ENCODE measurements at regions not wholly inside any gene's neighbourhood (a gene's known extent, or its start where the extent isn't known, plus 50 kb on each side); places are given as distances from the start of the nearest gene placed in this dataset.

- DNase-seq = no peak
Observed at GRCh38 chr1:165073185-165074007, 283.1 kb downstream of the LMX1A start.

GRCh38 chr1:165070675-165071074, 285.8 kb downstream of the LMX1A start:
- DNase-seq = no peak

GRCh38 chr1:165069829-165070228, 286.7 kb downstream of the LMX1A start:
- DNase-seq = no peak

- DNase-seq = no peak
Observed at GRCh38 chr1:165068741-165069140, 287.8 kb downstream of the LMX1A start.

GRCh38 chr1:165067829-165068228, 288.7 kb downstream of the LMX1A start:
- DNase-seq = no peak

- DNase-seq = no peak
Observed at GRCh38 chr1:165063181-165063965, 293.1 kb downstream of the LMX1A start.

GRCh38 chr1:165062346-165062745, 294.2 kb downstream of the LMX1A start:
- no peak for DNase-seq

GRCh38 chr1:165060285-165060793, 296.2 kb downstream of the LMX1A start:
- no peak for DNase-seq

- no peak for DNase-seq
Observed at GRCh38 chr1:165057956-165058355, 298.6 kb downstream of the LMX1A start.

GRCh38 chr1:165056914-165057313, 299.6 kb downstream of the LMX1A start:
- no peak for DNase-seq

- DNase-seq = no peak
Observed at GRCh38 chr1:165055581-165055980, 300.9 kb downstream of the LMX1A start.

GRCh38 chr1:165054627-165055026, 301.9 kb downstream of the LMX1A start:
- no peak for DNase-seq

GRCh38 chr1:165053351-165053750, 303.2 kb downstream of the LMX1A start:
- no peak for DNase-seq

GRCh38 chr1:165052936-165053335, 303.6 kb downstream of the LMX1A start:
- DNase-seq = no peak

GRCh38 chr1:165052431-165052830, 304.1 kb downstream of the LMX1A start:
- no peak for DNase-seq

- DNase-seq = no peak
Observed at GRCh38 chr1:165050246-165050645, 306.3 kb downstream of the LMX1A start.

- no peak for DNase-seq
Observed at GRCh38 chr1:165047994-165048393, 308.5 kb downstream of the LMX1A start.

GRCh38 chr1:165045902-165046301, 310.6 kb downstream of the LMX1A start:
- no peak for DNase-seq

GRCh38 chr1:165040641-165041040, 315.9 kb downstream of the LMX1A start:
- DNase-seq = no peak

GRCh38 chr1:165039996-165040395, 316.5 kb downstream of the LMX1A start:
- DNase-seq = no peak

- DNase-seq = no peak
Observed at GRCh38 chr1:165036403-165036802, 320.1 kb downstream of the LMX1A start.

GRCh38 chr1:165034136-165034809, 322.2 kb downstream of the LMX1A start:
- DNase-seq = no peak

GRCh38 chr1:165031001-165031400, 325.5 kb downstream of the LMX1A start:
- no peak for DNase-seq

Data from CD4-positive, alpha-beta T cell treated with Interleukin-17A for 4 hours (primary cell).